LHCN-M2 (cell line): ENCODE measurements at regions not wholly inside any gene's neighbourhood (a gene's known extent, or its start where the extent isn't known, plus 50 kb on each side); places are given as distances from the start of the nearest gene placed in this dataset.
"Not testable (repeated sequence)": the region's sequence is repeated elsewhere in the genome, so short reads cannot be mapped to it uniquely, and the experiment has no call there.

Experiments used
- DNase-seq: peaks from one replicate; pipeline ENCODE4 v3.0.0-alpha.2; 2012; ENCODE audit warnings: low read depth

- DNase-seq = no peak
These were observed 143.9 kb upstream of the ZNF366 start for GRCh38 chr5:72651109-72651508.

- peak; percentile 74 for DNase-seq
These were observed 142.2 kb upstream of the ZNF366 start for GRCh38 chr5:72649449-72649848.

- DNase-seq = peak; percentile 46
These were observed 141.3 kb upstream of the ZNF366 start for GRCh38 chr5:72648480-72648879.

- no peak for DNase-seq
These were observed 140.6 kb upstream of the ZNF366 start for GRCh38 chr5:72647806-72648205.

- DNase-seq = no peak
These were observed 139.1 kb upstream of the ZNF366 start for GRCh38 chr5:72646246-72646866.

- DNase-seq = no peak
These were observed 138.0 kb upstream of the ZNF366 start for GRCh38 chr5:72645064-72645846.

- no peak for DNase-seq
These were observed 137.1 kb upstream of the ZNF366 start for GRCh38 chr5:72644296-72644695.

- DNase-seq = no peak
These were observed 134.0 kb upstream of the ZNF366 start for GRCh38 chr5:72641164-72641563.

- DNase-seq = no peak
These were observed 129.8 kb upstream of the ZNF366 start for GRCh38 chr5:72637058-72637457.

- DNase-seq = not testable (repeated sequence)
These were observed 129.4 kb upstream of the ZNF366 start for GRCh38 chr5:72636565-72636964.

GRCh38 chr5:72634444-72634843 lies 127.2 kb upstream of the ZNF366 start:
- DNase-seq = peak; percentile 42

GRCh38 chr5:72633649-72634048 lies 126.4 kb upstream of the ZNF366 start:
- DNase-seq = no peak

- DNase-seq = no peak
These were observed 125.8 kb upstream of the ZNF366 start for GRCh38 chr5:72633041-72633445.

- DNase-seq = no peak
These were observed 123.5 kb upstream of the ZNF366 start for GRCh38 chr5:72630721-72631120.

- DNase-seq = no peak
These were observed 122.9 kb upstream of the ZNF366 start for GRCh38 chr5:72630081-72630480.

- DNase-seq = no peak
These were observed 121.7 kb upstream of the ZNF366 start for GRCh38 chr5:72628771-72629371.

- DNase-seq = no peak
These were observed 118.1 kb upstream of the ZNF366 start for GRCh38 chr5:72625332-72625731.

GRCh38 chr5:72624641-72625236 lies 117.5 kb upstream of the ZNF366 start:
- DNase-seq = peak; percentile 91

- no peak for DNase-seq
These were observed 116.7 kb upstream of the ZNF366 start for GRCh38 chr5:72623936-72624335.

GRCh38 chr5:72623323-72623722 lies 116.1 kb upstream of the ZNF366 start:
- DNase-seq = no peak

- DNase-seq = peak; percentile 76
These were observed 115.1 kb upstream of the ZNF366 start for GRCh38 chr5:72622170-72622760.

GRCh38 chr5:72621576-72621975 lies 114.4 kb upstream of the ZNF366 start:
- DNase-seq = no peak
